Cardiac fibroblast (primary cell): ENCODE measurements at regions not wholly inside any gene's neighbourhood (a gene's known extent, or its start where the extent isn't known, plus 50 kb on each side); places are given as distances from the start of the nearest gene placed in this dataset.

Experiments
- DNase-seq, 2 donors: peaks; one replicate each; pipeline versions ENCODE4 v3.0.0 to v3.0.0-alpha.2; 2010; ENCODE audit warnings: low read depth in 2 of 2
- H3K4me3 ChIP-seq, 2 donors: replicated peaks in 1 of 2; 1 replicate in 1 of 2; 2 replicates in 1 of 2; pipeline ENCODE4 v1.5.1; 2011; ENCODE audit warnings: low read depth in 2 of 2, low read length in 2 of 2, mild to moderate bottlenecking in 2 of 2, moderate library complexity in 1 of 2
- TF ChIP-seq, protein P1 (sequence below): IDR thresholded peaks from one replicate; pipeline ENCODE4 v1.5.1; 2011; ENCODE audit warnings: low read depth, mild to moderate bottlenecking, low read length, inconsistent platforms

DNA sequence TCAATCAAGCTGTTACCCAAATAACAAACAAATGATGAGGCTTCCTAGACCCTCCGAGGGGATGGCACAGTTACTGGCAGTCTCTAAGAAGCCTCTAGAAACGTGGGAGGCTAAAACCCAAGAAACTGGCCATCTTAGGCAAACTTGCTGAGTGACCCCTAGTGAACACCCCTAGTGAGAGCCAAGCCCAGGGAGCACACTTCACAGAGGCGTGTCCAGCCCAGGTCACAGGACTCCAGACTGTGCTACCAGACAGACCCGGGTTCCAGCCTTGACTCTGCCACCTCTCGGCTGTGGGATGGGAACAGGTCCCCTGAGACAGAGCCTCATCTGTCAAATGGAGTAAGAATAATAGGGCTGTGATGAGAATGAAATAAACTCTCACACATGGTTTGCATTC lies 83.5 kb upstream of the ASAP2 start:
- H3K4me3 ChIP-seq = no peak overlapping the region
- TF ChIP-seq, protein P1, sequence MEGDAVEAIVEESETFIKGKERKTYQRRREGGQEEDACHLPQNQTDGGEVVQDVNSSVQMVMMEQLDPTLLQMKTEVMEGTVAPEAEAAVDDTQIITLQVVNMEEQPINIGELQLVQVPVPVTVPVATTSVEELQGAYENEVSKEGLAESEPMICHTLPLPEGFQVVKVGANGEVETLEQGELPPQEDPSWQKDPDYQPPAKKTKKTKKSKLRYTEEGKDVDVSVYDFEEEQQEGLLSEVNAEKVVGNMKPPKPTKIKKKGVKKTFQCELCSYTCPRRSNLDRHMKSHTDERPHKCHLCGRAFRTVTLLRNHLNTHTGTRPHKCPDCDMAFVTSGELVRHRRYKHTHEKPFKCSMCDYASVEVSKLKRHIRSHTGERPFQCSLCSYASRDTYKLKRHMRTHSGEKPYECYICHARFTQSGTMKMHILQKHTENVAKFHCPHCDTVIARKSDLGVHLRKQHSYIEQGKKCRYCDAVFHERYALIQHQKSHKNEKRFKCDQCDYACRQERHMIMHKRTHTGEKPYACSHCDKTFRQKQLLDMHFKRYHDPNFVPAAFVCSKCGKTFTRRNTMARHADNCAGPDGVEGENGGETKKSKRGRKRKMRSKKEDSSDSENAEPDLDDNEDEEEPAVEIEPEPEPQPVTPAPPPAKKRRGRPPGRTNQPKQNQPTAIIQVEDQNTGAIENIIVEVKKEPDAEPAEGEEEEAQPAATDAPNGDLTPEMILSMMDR = no peak
- no peak for DNase-seq

GRCh38 chr2:9122367-9122766 lies 84.2 kb upstream of the ASAP2 start:
- no peak for DNase-seq
- TF ChIP-seq, protein P1 = no peak

GRCh38 chr2:9118383-9118960 lies 88.1 kb upstream of the ASAP2 start:
- no peak overlapping the region for H3K4me3 ChIP-seq
- TF ChIP-seq, protein P1 = no peak
- no peak for DNase-seq

More at GRCh38 chr2:9122367-9122766, 84.2 kb upstream of the ASAP2 start:
- no peak overlapping the region for H3K4me3 ChIP-seq

GRCh38 chr2:9115229-9115628 lies 91.4 kb upstream of the ASAP2 start:
- no peak overlapping the region for H3K4me3 ChIP-seq
- no peak for DNase-seq
- TF ChIP-seq, protein P1 = no peak

DNA sequence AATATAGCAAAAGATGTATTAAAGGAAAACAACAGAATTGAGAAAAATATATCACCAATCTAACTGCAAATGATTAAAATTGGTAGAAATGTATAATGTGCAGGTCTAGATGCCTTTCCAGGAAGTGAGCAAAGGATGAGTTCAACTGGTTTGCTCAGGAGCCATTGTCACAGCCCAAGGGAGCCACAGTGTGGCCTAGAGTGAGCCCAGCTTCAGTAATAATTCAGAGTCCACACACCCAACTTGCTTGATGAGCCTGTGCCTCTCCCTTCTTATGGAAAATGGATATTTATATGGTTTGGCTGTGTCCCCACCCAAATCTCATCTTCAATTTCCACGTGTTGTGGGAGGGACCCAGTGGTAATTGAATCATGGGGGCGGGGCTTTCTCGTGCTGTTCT lies 92.2 kb upstream of the ASAP2 start:
- no peak overlapping the region for H3K4me3 ChIP-seq
- TF ChIP-seq, protein P1 = peak; percentile 31
- peak in 1 of 2 donors; percentile 42 for DNase-seq

DNA sequence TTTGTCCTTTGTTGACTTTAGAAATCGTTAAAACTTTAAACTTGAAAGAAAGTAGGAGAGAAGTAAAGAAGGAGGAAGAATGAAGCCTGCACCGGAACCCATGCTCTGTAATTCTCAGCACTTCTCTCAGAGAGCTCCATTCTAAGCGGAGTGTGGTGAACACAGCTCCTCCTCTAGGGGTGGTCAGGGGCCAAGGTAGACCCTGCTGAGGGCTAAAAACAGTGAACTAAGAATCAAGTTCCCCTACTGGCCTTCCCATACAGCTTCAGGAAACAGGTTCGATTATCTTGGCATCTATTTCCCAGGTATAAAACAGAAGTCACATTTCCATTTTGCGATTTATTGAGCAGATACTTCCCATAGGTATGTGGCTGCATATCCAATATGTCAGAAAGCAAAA lies 92.7 kb upstream of the ASAP2 start:
- DNase-seq = no peak
- H3K4me3 ChIP-seq = no peak overlapping the region
- TF ChIP-seq, protein P1 = no peak

GRCh38 chr2:9113262-9113661 lies 93.3 kb upstream of the ASAP2 start:
- no peak for DNase-seq
- TF ChIP-seq, protein P1 = no peak
- no peak overlapping the region for H3K4me3 ChIP-seq
